HepG2 (cell line): ENCODE measurements at regions not wholly inside any gene's neighbourhood (a gene's known extent, or its start where the extent isn't known, plus 50 kb on each side); places are given as distances from the start of the nearest gene placed in this dataset.

ENCODE experiments used
- CTCF ChIP-seq: sonication (generic); formaldehyde crosslinking; IDR thresholded peaks from 2 replicates; pipeline ENCODE4 v1.5.0; 2020; ENCODE audit warnings: mild to moderate bottlenecking, missing genetic modification reagents, moderate library complexity
- E2F5 ChIP-seq: sonication (generic); formaldehyde crosslinking; conservative IDR thresholded peaks from 2 replicates; pipeline ENCODE4 v1.4.0; 2020; ENCODE audit warnings: missing genetic modification reagents
- KDM1A ChIP-seq: IDR thresholded peaks from 2 replicates; pipeline ENCODE4 v1.6.1; 2016; ENCODE audit warnings: missing compliant biosample characterization
- LCORL ChIP-seq, 2 experiments: fragments of 450-650 bp in 1 of 2; sonication (generic) in 1 of 2; formaldehyde crosslinking in 1 of 2; IDR thresholded peaks; 2 replicates each; pipeline versions ENCODE4 v1.5.0 to v1.6.1; 2017 to 2020; ENCODE audit warnings: antibody characterized with exemption in 1 of 2, missing genetic modification reagents in 1 of 2
- PCBP1 ChIP-seq: fragments of 200-400 bp; formaldehyde crosslinking; IDR thresholded peaks from 2 replicates; pipeline ENCODE4 v1.6.1; 2017; ENCODE audit warnings: mild to moderate bottlenecking, low read depth, low read length, borderline replicate concordance
- RFXANK ChIP-seq: IDR thresholded peaks from 2 replicates; pipeline ENCODE4 v1.6.1; 2016
- ZFAT ChIP-seq: sonication (generic); formaldehyde crosslinking; conservative IDR thresholded peaks from 2 replicates; pipeline ENCODE4 v1.8.1; 2023; ENCODE audit warnings: missing genetic modification reagents, inconsistent platforms
- ZNF138 ChIP-seq: sonication (generic); formaldehyde crosslinking; IDR thresholded peaks from 2 replicates; pipeline ENCODE4 v1.5.0; 2020; ENCODE audit warnings: mild to moderate bottlenecking, low read depth, missing genetic modification reagents
- ZNF142 ChIP-seq: sonication (generic); formaldehyde crosslinking; IDR thresholded peaks from 2 replicates; pipeline ENCODE4 v1.4.0; 2020; ENCODE audit warnings: missing genetic modification reagents
- ZNF333 ChIP-seq: sonication (generic); formaldehyde crosslinking; IDR thresholded peaks from 2 replicates; pipeline ENCODE4 v1.4.0; 2020; ENCODE audit warnings: mild to moderate bottlenecking, missing genetic modification reagents, borderline replicate concordance

- TF ChIP-seq ZNF142 (CRISPR knock-in tag) (no peak), KDM1A (CRISPR knock-in tag) (no peak), E2F5 (CRISPR knock-in tag) (no peak), PCBP1 (no peak), ZNF138 (CRISPR knock-in tag) (no peak), RFXANK (CRISPR knock-in tag) (no peak), CTCF (CRISPR knock-in tag) (no peak), ZFAT (CRISPR knock-in tag) (no peak), LCORL (IDR thresholded peaks at IDR 0.05) (no peak), LCORL (CRISPR knock-in tag; IDR thresholded peaks at IDR 0.05) (no peak), ZNF333 (CRISPR knock-in tag) (no peak)
These were observed 641.6 kb downstream of the CDY2B start (continued) for GRCh38 chrY:17238406-17238805.
